ENCODE measurements at regions not wholly inside any gene's neighbourhood (a gene's known extent, or its start where the extent isn't known, plus 50 kb on each side); places are given as distances from the start of the nearest gene placed in this dataset.

DNA sequence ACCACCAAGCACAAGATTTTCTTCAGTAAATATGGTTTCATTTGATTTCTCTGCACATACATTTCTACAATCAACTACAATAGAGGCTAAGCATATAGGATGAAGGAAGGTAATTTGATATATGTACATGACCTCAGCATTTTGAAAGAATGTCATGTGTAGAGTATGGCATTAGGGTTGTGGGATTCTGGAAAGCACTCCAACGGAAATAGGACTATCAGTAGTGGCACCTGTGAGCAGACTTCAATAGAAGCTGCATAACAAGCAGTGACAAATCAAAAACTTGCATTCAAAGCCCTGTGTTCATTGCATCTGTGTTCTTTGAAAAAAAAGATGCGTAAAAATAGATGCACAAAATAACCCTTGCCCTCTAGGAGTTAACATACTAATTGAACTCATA is 57.5 kb upstream of the EYA4 start:
- no peak for DNase-seq (ENCODE audit: low read depth)

DNA sequence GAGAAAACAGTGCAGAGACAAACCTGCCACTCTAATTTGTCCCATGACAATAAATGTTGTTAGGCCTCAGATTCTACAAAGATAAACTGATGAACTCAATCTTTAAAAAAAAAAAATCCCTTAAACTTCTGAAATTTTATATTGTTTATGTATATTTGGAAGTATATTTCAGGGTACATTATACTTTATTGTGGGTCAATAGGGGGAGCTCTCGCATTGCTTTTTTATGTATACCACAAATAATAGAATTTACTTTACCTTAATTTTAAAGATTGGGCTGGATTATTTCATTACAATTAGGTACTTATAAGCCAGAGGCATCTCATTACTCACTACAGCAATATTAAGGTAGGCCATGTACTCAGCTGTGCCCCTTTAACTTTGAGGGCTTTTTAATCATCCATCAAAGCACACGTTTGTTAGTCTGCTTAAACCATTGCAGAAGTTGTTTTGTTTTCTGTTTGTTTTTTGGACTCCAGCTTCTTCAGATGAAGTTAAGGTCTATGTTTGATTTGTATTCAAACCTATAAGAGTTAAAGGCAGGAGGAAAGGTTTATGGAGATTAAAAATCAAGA is 56.3 kb upstream of the EYA4 start:
- DNase-seq (ENCODE audit: low read depth): peak; percentile 28

DNA sequence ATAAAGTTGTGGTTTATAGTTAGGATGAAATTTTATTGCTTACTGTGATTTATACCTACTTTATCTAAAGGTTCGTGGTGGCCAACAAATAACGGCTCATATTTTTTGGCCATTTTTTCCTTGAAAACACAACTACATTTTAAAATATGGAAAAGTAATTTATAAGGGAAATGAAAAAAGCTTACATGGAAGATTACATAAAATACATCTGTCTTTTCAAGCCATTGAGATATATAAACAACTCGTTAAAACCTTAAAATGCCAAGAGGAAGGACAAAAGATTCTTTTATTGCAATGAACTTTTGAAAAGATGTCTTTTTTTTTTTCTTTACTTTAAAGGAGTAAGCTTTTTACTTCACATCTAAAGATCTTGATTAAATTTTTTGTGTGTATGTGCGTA is 55.4 kb upstream of the EYA4 start:
- no peak for DNase-seq (ENCODE audit: low read depth)

DNA sequence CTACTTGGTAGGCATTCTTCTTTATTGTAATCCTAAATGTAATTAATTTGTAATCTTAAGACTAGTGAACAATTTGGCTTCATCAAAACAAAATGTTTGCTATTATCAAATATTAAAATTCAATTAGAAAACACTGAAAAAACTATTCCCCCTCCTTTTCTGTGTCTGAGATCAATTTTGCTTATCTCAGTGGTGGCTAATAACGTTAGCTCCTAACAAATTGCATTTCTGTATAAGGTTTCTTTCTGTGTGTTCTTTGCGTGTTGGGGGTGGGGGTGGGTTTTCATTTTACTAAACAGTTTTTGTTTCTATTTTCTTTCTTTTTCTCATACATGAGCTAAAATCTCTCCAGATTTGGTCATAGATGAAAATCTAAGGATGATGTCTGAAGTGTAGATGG is 54.0 kb upstream of the EYA4 start:
- DNase-seq (ENCODE audit: low read depth): no peak

DNA sequence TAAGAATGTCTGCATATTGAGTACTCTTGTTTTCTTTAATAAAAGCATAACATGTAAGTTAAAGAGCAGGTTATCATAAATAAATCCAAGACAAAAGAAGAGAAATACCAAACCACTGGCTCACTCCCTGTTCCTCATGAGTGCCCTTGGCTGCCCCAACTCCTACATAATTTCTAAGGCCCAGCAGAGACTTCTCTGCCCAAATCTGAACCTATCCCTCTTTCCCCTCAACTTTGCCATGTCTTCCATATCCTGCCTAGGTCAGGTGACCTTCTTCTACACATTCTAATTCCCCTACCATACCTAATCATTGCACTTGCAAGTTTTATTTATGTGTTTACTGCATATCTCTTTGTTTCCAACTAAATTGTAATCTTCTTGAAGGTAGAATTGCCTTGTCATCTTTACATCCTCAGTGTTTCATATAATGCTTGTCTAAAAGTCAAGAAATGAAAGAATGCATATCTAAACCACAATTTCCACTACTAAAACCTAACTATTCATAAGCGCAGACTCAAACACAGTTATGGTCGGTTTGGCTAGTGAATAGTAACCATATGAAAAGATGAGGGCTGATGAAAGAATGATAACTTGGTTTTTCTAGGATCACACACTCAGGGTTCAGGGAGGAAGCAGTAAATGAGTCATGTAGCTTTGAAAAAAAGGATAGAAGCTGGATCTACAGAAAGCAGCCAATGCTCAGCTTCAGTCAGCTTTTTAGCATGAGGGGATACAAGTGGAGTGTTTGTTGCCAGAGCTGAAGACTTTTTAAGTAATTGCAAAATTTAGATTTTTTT is 53.3 kb upstream of the EYA4 start:
- DNase-seq (ENCODE audit: low read depth): peak; percentile 70

DNA sequence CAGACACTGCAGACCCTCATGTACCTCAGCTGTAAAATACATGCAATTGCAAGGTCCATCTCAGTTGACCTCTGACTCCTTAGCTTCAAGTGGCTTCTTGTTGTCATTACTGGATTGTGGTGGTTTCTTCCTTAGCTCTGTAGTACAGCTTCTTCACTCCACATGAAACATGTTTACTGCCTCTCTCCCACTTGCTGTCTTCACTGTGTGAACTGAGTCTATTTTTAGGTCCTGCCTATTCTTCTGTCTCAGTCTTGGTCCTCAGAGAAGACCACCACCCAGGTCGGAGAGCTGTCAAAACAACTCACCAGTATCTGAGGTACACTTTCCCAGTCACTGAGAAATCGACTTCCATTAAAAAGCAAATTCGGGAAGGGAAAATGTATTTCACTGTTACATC is 50.2 kb upstream of the EYA4 start:
- DNase-seq (ENCODE audit: low read depth): no peak

DNA sequence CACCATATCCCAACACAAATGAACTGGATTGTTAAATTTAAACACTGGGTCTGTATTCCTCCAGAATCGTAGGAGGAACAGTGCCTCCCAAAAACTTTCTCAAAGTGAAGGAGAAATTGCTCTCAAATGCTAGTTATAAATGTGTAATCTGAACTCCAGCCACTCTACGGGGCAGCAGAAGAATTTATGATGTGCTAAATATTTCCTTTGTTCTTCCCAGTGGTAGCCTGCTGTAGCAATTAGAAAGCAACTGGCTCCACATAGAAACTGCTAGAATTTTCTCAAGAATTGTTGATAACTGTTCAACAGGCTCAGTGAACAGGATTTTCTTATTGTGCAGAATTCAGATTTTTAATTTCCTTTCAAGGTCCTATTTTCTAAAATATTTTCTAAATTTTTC is 49.8 kb upstream of the EYA4 start:
- no peak for DNase-seq (ENCODE audit: low read depth)
